ENCODE measurements at regions not wholly inside any gene's neighbourhood (a gene's known extent, or its start where the extent isn't known, plus 50 kb on each side); places are given as distances from the start of the nearest gene placed in this dataset.
"Not testable (repeated sequence)": the region's sequence is repeated elsewhere in the genome, so short reads cannot be mapped to it uniquely, and the experiment has no call there.

DNA sequence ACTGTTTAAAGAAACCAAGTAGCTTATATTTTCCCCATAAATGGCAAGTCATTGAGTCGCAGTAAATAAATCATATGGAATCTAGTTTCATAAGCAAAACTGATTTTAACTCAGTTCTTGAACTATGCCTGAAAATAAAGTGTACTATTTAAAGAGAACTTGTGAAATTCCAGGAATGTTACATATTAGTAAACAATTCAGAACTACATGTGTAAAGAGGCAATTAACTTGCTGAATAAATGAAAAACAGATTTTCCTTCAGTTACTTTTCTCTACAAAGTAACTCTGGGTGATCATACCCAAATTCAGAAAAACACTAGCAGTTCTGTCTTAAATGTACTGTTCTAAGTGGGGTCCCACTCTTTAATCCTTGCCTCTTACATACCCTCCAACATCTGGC, 236.1 kb upstream of the EDNRA start:
- H3K4me3 ChIP-seq (ENCODE audit: low read depth, low read length), result no peak overlapping the region
- TF ChIP-seq, protein P1, sequence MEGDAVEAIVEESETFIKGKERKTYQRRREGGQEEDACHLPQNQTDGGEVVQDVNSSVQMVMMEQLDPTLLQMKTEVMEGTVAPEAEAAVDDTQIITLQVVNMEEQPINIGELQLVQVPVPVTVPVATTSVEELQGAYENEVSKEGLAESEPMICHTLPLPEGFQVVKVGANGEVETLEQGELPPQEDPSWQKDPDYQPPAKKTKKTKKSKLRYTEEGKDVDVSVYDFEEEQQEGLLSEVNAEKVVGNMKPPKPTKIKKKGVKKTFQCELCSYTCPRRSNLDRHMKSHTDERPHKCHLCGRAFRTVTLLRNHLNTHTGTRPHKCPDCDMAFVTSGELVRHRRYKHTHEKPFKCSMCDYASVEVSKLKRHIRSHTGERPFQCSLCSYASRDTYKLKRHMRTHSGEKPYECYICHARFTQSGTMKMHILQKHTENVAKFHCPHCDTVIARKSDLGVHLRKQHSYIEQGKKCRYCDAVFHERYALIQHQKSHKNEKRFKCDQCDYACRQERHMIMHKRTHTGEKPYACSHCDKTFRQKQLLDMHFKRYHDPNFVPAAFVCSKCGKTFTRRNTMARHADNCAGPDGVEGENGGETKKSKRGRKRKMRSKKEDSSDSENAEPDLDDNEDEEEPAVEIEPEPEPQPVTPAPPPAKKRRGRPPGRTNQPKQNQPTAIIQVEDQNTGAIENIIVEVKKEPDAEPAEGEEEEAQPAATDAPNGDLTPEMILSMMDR (IDR thresholded peaks at IDR 0.05; ENCODE audit: control insufficient read depth, extremely low read depth, insufficient read depth), result no peak
- no peak for DNase-seq (ENCODE audit: low read depth)

DNA sequence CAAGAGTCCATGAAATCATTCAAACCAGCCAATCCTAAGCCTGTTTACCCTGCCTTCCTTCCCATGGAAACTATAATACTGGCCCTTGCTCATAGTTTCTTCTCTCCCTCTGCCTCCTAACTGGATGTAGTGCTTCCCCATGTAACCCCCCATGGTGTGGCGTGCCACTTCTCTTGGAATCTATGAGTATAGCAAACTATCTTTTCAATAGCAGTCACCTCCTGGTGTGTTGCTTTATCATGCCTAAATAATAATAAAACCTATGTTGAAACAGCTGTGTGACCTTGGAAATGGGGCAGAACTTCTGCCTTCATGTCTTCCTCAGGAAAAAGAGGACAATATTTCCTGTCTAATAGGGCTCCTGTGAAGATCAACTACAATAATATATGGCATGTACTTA, 234.8 kb upstream of the EDNRA start:
- TF ChIP-seq, protein P1 (IDR thresholded peaks at IDR 0.05; ENCODE audit: control insufficient read depth, extremely low read depth, insufficient read depth), result no peak
- H3K4me3 ChIP-seq (ENCODE audit: low read depth, low read length), result no peak overlapping the region
- DNase-seq (ENCODE audit: low read depth), result no peak

DNA sequence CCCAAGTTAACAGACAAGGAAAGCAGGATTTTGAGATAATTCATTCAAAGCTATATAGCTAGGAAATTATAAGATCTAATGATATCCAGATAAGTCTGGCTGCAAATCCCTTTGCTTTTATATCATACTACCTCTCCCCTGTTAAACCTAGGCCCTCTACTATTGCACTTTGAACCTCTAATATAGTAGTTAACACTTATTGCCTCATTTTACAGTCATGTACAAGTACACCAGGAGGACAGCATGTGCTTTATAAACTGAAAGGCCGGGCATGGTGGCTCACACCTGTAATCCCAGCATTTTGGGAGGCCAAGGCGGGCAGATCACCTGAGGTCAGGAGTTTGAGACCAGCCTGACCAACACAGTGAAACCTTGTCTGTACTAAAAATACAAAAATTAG, 234.4 kb upstream of the EDNRA start:
- DNase-seq (ENCODE audit: low read depth); H3K4me3 ChIP-seq (ENCODE audit: low read depth, low read length): not testable (repeated sequence)

DNA sequence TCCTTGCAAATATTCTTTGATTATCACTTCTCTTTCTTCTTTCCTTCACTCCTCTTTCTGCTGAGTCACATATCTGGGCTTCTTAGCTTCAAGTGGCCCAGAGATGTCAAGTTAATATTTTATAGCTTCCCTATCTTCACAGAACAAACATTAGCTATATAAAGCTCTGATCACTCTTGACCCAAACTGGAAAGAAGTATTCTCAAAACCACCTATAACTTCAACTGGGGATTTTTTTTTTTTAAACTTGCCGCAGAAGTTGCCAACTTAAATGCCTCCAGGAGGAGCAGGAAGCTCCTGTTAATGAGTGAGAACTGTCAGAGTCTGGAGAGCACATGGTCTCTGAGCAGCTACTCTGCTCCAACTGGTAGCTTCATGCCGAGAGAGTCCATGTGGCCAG, 233.3 kb upstream of the EDNRA start:
- TF ChIP-seq, protein P1 (IDR thresholded peaks at IDR 0.05; ENCODE audit: control insufficient read depth, extremely low read depth, insufficient read depth), result no peak
- H3K4me3 ChIP-seq (ENCODE audit: low read depth, low read length), result no peak overlapping the region
- DNase-seq (ENCODE audit: low read depth), result peak; percentile 46

DNA sequence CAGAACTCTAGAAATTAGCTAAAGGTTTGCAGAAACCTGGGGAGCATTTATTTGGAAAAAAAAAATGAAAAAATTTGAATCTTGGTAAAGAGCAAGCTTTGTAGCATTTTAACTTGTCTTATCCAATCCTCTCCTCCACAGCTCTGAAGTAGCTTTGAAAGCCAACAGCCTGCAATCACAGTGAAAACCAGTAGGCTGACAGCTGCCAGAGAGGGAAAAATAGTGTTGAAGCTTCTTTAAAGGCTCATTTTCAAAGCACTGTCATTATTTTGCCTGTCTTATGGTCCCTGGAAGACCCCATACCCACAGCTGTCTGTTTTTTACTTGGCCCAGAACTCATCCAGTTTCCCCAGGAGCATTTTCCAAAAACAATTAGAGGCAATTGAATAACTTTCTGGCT, 230.8 kb upstream of the EDNRA start:
- no peak for DNase-seq (ENCODE audit: low read depth)
- H3K4me3 ChIP-seq (ENCODE audit: low read depth, low read length), result no peak overlapping the region
- TF ChIP-seq, protein P1 (IDR thresholded peaks at IDR 0.05; ENCODE audit: control insufficient read depth, extremely low read depth, insufficient read depth), result no peak

DNA sequence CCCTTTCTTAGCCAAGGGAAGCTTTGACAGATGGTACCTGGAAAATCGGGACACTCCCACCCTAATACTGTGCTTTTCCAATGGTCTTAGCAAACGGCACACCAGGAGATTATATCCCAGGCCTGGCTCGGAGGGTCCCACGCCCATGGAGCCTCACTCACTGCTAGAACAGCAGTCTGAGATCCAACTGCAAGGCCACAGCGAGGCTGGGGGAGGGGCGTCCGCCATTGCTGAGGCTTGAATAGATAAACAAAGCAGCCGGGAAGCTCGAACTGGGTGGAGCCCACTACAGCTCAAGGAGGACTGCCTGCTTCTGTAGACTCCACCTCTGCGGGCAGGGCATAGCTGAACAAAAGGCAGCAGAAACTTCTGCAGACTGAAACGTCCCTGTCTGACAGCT, 225.6 kb upstream of the EDNRA start:
- DNase-seq (ENCODE audit: low read depth), result not testable (repeated sequence)

DNA sequence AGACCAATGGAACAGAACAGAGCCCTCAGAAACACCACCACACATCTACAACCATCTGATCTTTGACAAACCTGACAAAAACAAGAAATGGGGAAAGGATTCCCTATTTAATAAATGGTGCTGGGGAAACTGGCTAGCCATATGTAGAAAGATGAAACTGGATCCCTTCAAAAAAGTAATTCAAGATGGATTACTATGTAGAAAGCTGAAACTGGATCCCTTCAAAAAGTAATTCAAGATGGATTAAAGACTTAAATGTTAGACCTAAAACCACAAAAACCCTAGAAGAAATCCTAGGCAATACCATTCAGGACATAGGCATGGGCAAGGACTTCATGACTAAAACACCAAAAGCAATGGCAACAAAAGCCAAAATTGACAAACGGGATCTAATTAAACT, 221.6 kb upstream of the EDNRA start:
- DNase-seq (ENCODE audit: low read depth); H3K4me3 ChIP-seq (ENCODE audit: low read depth, low read length): not testable (repeated sequence)

More for the DNA sequence above, 225.6 kb upstream of the EDNRA start:
- not testable (repeated sequence) for H3K4me3 ChIP-seq (ENCODE audit: low read depth, low read length)

DNA sequence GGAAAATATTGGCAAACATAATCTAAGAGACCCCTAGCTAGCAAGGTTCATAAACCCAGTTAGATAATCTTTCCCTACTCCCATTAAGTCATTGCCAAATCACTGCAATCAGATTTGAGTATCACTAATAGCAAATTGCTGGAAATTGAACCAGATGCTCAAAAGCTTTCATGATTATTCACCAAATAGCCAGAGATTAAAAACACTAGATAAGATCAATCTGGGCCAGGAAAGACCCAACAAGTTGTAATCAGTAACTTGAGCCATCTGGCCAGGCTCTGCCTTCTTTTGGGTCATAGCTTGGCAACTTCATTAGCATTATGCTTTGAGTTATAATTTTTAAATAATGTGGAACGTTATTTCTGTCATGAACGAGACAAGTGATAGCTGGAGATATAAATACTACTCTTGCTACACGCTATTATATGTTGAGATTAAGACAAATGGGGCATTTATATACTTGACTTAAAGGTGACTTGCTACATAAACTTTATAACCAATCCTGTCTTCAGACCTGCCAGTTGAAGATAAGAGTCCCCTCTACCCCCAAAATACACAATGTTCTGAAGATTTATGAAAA, 196.6 kb upstream of the EDNRA start:
- TF ChIP-seq, protein P1 (IDR thresholded peaks at IDR 0.05; ENCODE audit: control insufficient read depth, extremely low read depth, insufficient read depth), result no peak
- no peak for DNase-seq (ENCODE audit: low read depth)
- no peak overlapping the region for H3K4me3 ChIP-seq (ENCODE audit: low read depth, low read length)

DNA sequence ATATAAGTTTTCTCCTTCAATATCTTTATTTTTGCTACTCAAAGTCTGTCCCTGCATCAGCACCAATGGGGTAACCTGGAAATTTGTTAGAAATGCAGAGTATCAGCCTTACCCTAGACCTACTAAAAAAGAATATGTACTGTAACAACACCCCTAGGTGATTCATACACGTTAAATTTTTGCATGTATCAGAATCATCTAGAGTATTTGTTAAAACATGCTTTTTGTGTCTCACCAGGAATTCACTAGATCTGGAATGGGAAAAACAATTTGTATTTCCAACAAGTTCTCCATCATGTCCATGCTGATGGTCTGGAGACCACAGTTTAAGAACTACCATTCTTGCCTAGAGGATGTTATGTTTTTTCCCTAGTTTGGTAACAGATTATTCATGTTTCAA, 196.0 kb upstream of the EDNRA start:
- TF ChIP-seq, protein P1 (IDR thresholded peaks at IDR 0.05; ENCODE audit: control insufficient read depth, extremely low read depth, insufficient read depth), result no peak
- DNase-seq (ENCODE audit: low read depth), result no peak
- no peak overlapping the region for H3K4me3 ChIP-seq (ENCODE audit: low read depth, low read length)

Measured in LNCaP clone FGC (cell line).